Keratinocyte (primary cell): ENCODE measurements at regions not wholly inside any gene's neighbourhood (a gene's known extent, or its start where the extent isn't known, plus 50 kb on each side); places are given as distances from the start of the nearest gene placed in this dataset.

ENCODE experiments used
- DNase-seq: peaks from one replicate; pipeline ENCODE4 v3.0.0-alpha.2; 2011; ENCODE audit warnings: low read depth, missing footprints, low spot score
- FAIRE-seq: peaks from 2 replicates; lab custom pipeline; 2011; peaks lifted over from hg19 to GRCh38; lab: Jason Lieb, UNC
- H2AFZ ChIP-seq: 2 replicates; pipeline ENCODE4 v1.6.0; 2012; ENCODE audit warnings: low read length, control low read depth, inconsistent platforms; ENCODE audit not compliant: control insufficient read depth
- H3K27ac ChIP-seq: 2 replicates; pipeline ENCODE4 v1.5.1; 2011; ENCODE audit warnings: low read length; ENCODE audit not compliant: control insufficient read depth, insufficient read depth
- H3K27me3 ChIP-seq: 3 replicates; pipeline ENCODE4 v1.6.0; 2011; ENCODE audit warnings: low read length; ENCODE audit not compliant: control insufficient read depth, insufficient read depth; ENCODE audit errors: extremely low read depth
- H3K36me3 ChIP-seq, 2 experiments: 2 replicates in 1 of 2; 3 replicates in 1 of 2; pipeline ENCODE4 v1.5.1; 2011; ENCODE audit warnings: low read length in 2 of 2, mild to moderate bottlenecking in 1 of 2; ENCODE audit not compliant: control insufficient read depth in 2 of 2, insufficient read depth in 2 of 2; ENCODE audit errors: extremely low read depth in 1 of 2
- H3K4me1 ChIP-seq: 3 replicates; pipeline ENCODE4 v1.5.1; 2011; ENCODE audit warnings: low read length; ENCODE audit not compliant: control insufficient read depth, insufficient read depth; ENCODE audit errors: extremely low read depth
- H3K4me2 ChIP-seq: 3 replicates; pipeline ENCODE4 v1.6.0; 2011; ENCODE audit warnings: low read depth, low read length; ENCODE audit not compliant: control insufficient read depth, insufficient read depth; ENCODE audit errors: extremely low read depth
- H3K4me3 ChIP-seq, 3 experiments: fragments of 200-600 bp in 1 of 3; sonication (generic) in 1 of 3; 2 replicates in 2 of 3; 3 replicates in 1 of 3; pipeline ENCODE4 v1.5.1; 2011 to 2016; ENCODE audit warnings: low read length in 3 of 3, mild to moderate bottlenecking in 3 of 3, control low read depth in 2 of 3, inconsistent platforms in 1 of 3, low read depth in 1 of 3, mixed read lengths in 1 of 3, mixed run types in 1 of 3, moderate library complexity in 1 of 3; ENCODE audit not compliant: control insufficient read depth in 2 of 3, insufficient read depth in 2 of 3; ENCODE audit errors: extremely low read depth in 1 of 3
- H3K79me2 ChIP-seq: 2 replicates; pipeline ENCODE4 v1.6.0; 2012; ENCODE audit warnings: low read length; ENCODE audit not compliant: control insufficient read depth, insufficient read depth
- H3K9ac ChIP-seq: 3 replicates; pipeline ENCODE4 v1.6.0; 2011; ENCODE audit warnings: low read length; ENCODE audit not compliant: control insufficient read depth, insufficient read depth; ENCODE audit errors: extremely low read depth
- H3K9me1 ChIP-seq: 3 replicates; pipeline ENCODE4 v1.6.0; 2011; ENCODE audit warnings: low read length; ENCODE audit not compliant: control insufficient read depth, insufficient read depth; ENCODE audit errors: extremely low read depth
- H3K9me3 ChIP-seq: 2 replicates; pipeline ENCODE4 v1.5.1; 2012; ENCODE audit warnings: low read depth, low read length; ENCODE audit not compliant: control insufficient read depth
- H4K20me1 ChIP-seq: 3 replicates; pipeline ENCODE4 v1.6.0; 2011; ENCODE audit warnings: low read length; ENCODE audit not compliant: control insufficient read depth, insufficient read depth; ENCODE audit errors: extremely low read depth
- CTCF ChIP-seq, 3 experiments: IDR thresholded peaks in 1 of 3; conservative IDR thresholded peaks in 1 of 3; optimal IDR thresholded peaks in 1 of 3; 2 replicates in 2 of 3; 3 replicates in 1 of 3; pipeline versions ENCODE3 to v1.5.1; 2011; ENCODE audit warnings: low read length in 3 of 3, mild to moderate bottlenecking in 3 of 3, moderate library complexity in 2 of 3, control low read depth in 1 of 3, inconsistent platforms in 1 of 3; ENCODE audit not compliant: insufficient read depth in 2 of 3; ENCODE audit errors: extremely low read depth in 1 of 3
- EZH2 ChIP-seq: IDR thresholded peaks from one replicate; pipeline ENCODE4 v1.6.1; 2012; ENCODE audit warnings: inconsistent platforms, mild to moderate bottlenecking, low read length, moderate library complexity
- dilution Hi-C: fragments of 300-500 bp; cut with MboI; formaldehyde crosslinking; loops from one replicate; pipeline ENCODE4 v1.7.0; 2020; ENCODE audit warnings: low sequenced_read_pairs; ENCODE audit not compliant: extremely low pct_ligation_motif_present

GRCh38 chr6:125537090-125537489 lies 212.3 kb upstream of the HEY2 start:
- no peak for FAIRE-seq
- no peaks in the 10 kb centered on the region for H3K36me3 ChIP-seq
- H2AFZ ChIP-seq, result no peak overlapping the region
- TF ChIP-seq EZH2 (no peak), CTCF (optimal IDR thresholded peaks at IDR 0.05 in 1 of 3, IDR thresholded peaks at IDR 0.05 in 1 of 3, conservative IDR thresholded peaks at IDR 0.05 in 1 of 3; ENCODE audit: extremely low read depth in 1 of 3, insufficient read depth in 2 of 3, low read length in 3 of 3) (no peak)
- H3K27me3 ChIP-seq, result peaks cover 28% of the 10 kb centered on the region
- no peak for DNase-seq
- H3K4me1 ChIP-seq, result no peaks in the 10 kb centered on the region
- no peaks in the 10 kb centered on the region for H3K9me1 ChIP-seq
- H3K4me2 ChIP-seq, result no peak overlapping the region
- H3K4me3 ChIP-seq, result no peak overlapping the region
- no peaks in the 10 kb centered on the region for H4K20me1 ChIP-seq
- dilution Hi-C loops, result no loop called here
- no peak overlapping the region for H3K27ac ChIP-seq
- no peak overlapping the region for H3K9ac ChIP-seq
- H3K79me2 ChIP-seq, result no peaks in the 10 kb centered on the region
- no peaks in the 10 kb centered on the region for H3K9me3 ChIP-seq

- TF ChIP-seq EZH2 (no peak), CTCF (optimal IDR thresholded peaks at IDR 0.05 in 1 of 3, IDR thresholded peaks at IDR 0.05 in 1 of 3, conservative IDR thresholded peaks at IDR 0.05 in 1 of 3; ENCODE audit: extremely low read depth in 1 of 3, insufficient read depth in 2 of 3, low read length in 3 of 3) (no peak)
- no peaks in the 10 kb centered on the region for H3K9me1 ChIP-seq
- no peaks in the 10 kb centered on the region for H3K4me1 ChIP-seq
- no peaks in the 10 kb centered on the region for H3K9me3 ChIP-seq
- no peaks in the 10 kb centered on the region for H3K36me3 ChIP-seq
- no peak overlapping the region for H3K4me3 ChIP-seq
- dilution Hi-C loops, result no loop called here
- H2AFZ ChIP-seq, result no peak overlapping the region
- no peaks in the 10 kb centered on the region for H3K79me2 ChIP-seq
- no peak overlapping the region for H3K4me2 ChIP-seq
- no peak for DNase-seq
- H3K27ac ChIP-seq, result no peak overlapping the region
- H3K9ac ChIP-seq, result no peak overlapping the region
- peaks cover 9% of the 10 kb centered on the region for H3K27me3 ChIP-seq
- H4K20me1 ChIP-seq, result no peaks in the 10 kb centered on the region
- no peak for FAIRE-seq
These were observed 209.5 kb upstream of the HEY2 start for GRCh38 chr6:125539892-125540291.
